Hepatocyte (in vitro differentiated cells): ENCODE measurements at regions not wholly inside any gene's neighbourhood (a gene's known extent, or its start where the extent isn't known, plus 50 kb on each side); places are given as distances from the start of the nearest gene placed in this dataset.

ENCODE experiments used
- DNase-seq: peaks from one replicate; pipeline ENCODE4 v3.0.0-alpha.2; 2016; ENCODE audit warnings: low spot score
- H2AFZ ChIP-seq: fragments of 200-600 bp; sonication (generic); 2 replicates; pipeline ENCODE4 v1.6.0; 2016; ENCODE audit warnings: antibody characterized with exemption, mild to moderate bottlenecking
- H3K27ac ChIP-seq: fragments of 200-600 bp; sonication (generic); 2 replicates; pipeline ENCODE4 v1.5.1; 2016; ENCODE audit warnings: mild to moderate bottlenecking
- H3K27me3 ChIP-seq: fragments of 200-600 bp; sonication (generic); 2 replicates; pipeline ENCODE4 v1.6.1; 2016
- H3K36me3 ChIP-seq: fragments of 200-600 bp; sonication (generic); replicated peaks from 2 replicates; pipeline ENCODE4 v1.5.1; 2016; ENCODE audit warnings: low read depth; ENCODE audit not compliant: insufficient read depth
- H3K4me1 ChIP-seq: fragments of 200-600 bp; sonication (generic); 2 replicates; pipeline ENCODE4 v1.5.1; 2016; ENCODE audit warnings: mild to moderate bottlenecking, moderate library complexity; ENCODE audit not compliant: insufficient read depth
- H3K4me2 ChIP-seq: fragments of 200-600 bp; sonication (generic); 2 replicates; pipeline ENCODE4 v1.6.0; 2016
- H3K4me3 ChIP-seq: fragments of 200-600 bp; sonication (generic); 2 replicates; pipeline ENCODE4 v1.5.1; 2016; ENCODE audit warnings: mild to moderate bottlenecking
- H3K79me2 ChIP-seq: fragments of 200-600 bp; sonication (generic); 2 replicates; pipeline ENCODE4 v1.6.0; 2017; ENCODE audit warnings: mild to moderate bottlenecking
- H3K9me2 ChIP-seq: fragments of 200-600 bp; sonication (generic); replicated peaks from 2 replicates; pipeline ENCODE4 v1.6.0; 2017; ENCODE audit warnings: mild to moderate bottlenecking; ENCODE audit not compliant: insufficient read depth
- H3K9me3 ChIP-seq: fragments of 200-600 bp; sonication (generic); 2 replicates; pipeline ENCODE4 v1.5.1; 2016; ENCODE audit warnings: low read depth, mild to moderate bottlenecking
- H4K20me1 ChIP-seq: fragments of 200-600 bp; sonication (generic); 2 replicates; pipeline ENCODE4 v1.6.0; 2016; ENCODE audit warnings: mild to moderate bottlenecking; ENCODE audit not compliant: insufficient read depth, poor library complexity, severe bottlenecking
- EZH2 ChIP-seq: fragments of 200-600 bp; sonication (generic); IDR thresholded peaks from 2 replicates; pipeline ENCODE4 v1.6.1; 2016; ENCODE audit warnings: antibody characterized with exemption, mild to moderate bottlenecking, borderline replicate concordance
- EZH2phosphoT487 ChIP-seq: fragments of 200-600 bp; sonication (generic); IDR thresholded peaks from one replicate; pipeline ENCODE4 v1.6.1; 2018; ENCODE audit warnings: antibody characterized with exemption, mild to moderate bottlenecking, low read depth, moderate library complexity; ENCODE audit not compliant: unreplicated experiment, severe bottlenecking
- WGBS: methylation state at CpG from one replicate; pipeline ENCODE4 v1.1.6; 2016; ENCODE audit warnings: low lambda C conversion rate; ENCODE audit errors: missing lambda C conversion rate; 5-methylcytosine and 5-hydroxymethylcytosine counted together
- TF ChIP-seq, protein P1 (sequence below): fragments of 200-600 bp; sonication (generic); IDR thresholded peaks from 2 replicates; pipeline ENCODE4 v1.5.1; 2016; ENCODE audit warnings: antibody characterized with exemption, mild to moderate bottlenecking; ENCODE audit not compliant: poor library complexity

- peaks cover 11% of the 10 kb centered on the region for H3K27me3 ChIP-seq
- H3K9me3 ChIP-seq: no peaks in the 10 kb centered on the region
- H3K27ac ChIP-seq: no peak overlapping the region
- H3K9me2 ChIP-seq: no peaks in the 10 kb centered on the region
- DNase-seq: no peak
- H3K36me3 ChIP-seq: no peaks in the 10 kb centered on the region
- H3K4me2 ChIP-seq: no peak overlapping the region
- peaks cover 5% of the 10 kb centered on the region for H3K4me1 ChIP-seq
- no peak overlapping the region for H2AFZ ChIP-seq
- no peaks in the 10 kb centered on the region for H4K20me1 ChIP-seq
- 100% methylated on average over 1 of the region's 1 CpG for WGBS
- H3K79me2 ChIP-seq: no peaks in the 10 kb centered on the region
- TF ChIP-seq EZH2phosphoT487: no peak
- TF ChIP-seq, protein P1, sequence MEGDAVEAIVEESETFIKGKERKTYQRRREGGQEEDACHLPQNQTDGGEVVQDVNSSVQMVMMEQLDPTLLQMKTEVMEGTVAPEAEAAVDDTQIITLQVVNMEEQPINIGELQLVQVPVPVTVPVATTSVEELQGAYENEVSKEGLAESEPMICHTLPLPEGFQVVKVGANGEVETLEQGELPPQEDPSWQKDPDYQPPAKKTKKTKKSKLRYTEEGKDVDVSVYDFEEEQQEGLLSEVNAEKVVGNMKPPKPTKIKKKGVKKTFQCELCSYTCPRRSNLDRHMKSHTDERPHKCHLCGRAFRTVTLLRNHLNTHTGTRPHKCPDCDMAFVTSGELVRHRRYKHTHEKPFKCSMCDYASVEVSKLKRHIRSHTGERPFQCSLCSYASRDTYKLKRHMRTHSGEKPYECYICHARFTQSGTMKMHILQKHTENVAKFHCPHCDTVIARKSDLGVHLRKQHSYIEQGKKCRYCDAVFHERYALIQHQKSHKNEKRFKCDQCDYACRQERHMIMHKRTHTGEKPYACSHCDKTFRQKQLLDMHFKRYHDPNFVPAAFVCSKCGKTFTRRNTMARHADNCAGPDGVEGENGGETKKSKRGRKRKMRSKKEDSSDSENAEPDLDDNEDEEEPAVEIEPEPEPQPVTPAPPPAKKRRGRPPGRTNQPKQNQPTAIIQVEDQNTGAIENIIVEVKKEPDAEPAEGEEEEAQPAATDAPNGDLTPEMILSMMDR: no peak
- no peak for TF ChIP-seq EZH2
- H3K4me3 ChIP-seq: no peak overlapping the region
These were observed 95.3 kb downstream of the TEX29 start for GRCh38 chr13:111415765-111416164.

DNA sequence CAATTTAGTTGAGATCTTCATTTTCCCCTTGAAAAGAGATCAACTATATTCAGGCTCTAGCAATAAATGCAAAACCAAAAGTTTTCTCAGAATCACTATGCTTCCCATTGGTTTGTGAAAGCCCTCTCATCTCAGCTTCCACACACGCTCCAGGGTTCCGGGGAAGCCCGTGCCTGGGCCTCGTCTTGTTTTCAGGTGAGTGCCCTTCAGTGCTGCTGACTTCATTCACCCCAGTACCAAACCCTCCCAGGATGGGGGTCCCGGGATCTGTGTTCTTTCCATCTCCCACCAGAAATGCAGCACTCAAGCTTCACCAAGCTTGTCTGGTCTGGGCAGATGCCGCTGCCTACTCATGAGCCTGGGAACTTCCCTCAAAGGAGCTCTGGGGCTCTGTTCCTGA lies 97.7 kb downstream of the TEX29 start:
- 91% methylated on average over 6 of the region's 6 CpGs for WGBS
- Histone ChIP-seq H3K36me3 (no peaks in the 10 kb centered on the region), H4K20me1 (no peaks in the 10 kb centered on the region), H3K27me3 (peaks cover 3% of the 10 kb centered on the region), H3K4me1 (no peaks in the 10 kb centered on the region), H3K9me3 (no peaks in the 10 kb centered on the region), H3K4me2 (no peak overlapping the region), H3K27ac (no peak overlapping the region), H3K4me3 (no peak overlapping the region), H3K9me2 (no peaks in the 10 kb centered on the region), H3K79me2 (no peaks in the 10 kb centered on the region), H2AFZ (no peak overlapping the region)
- DNase-seq: no peak
- no peak for TF ChIP-seq EZH2
- TF ChIP-seq EZH2phosphoT487: no peak
- TF ChIP-seq, protein P1: no peak

- no peak overlapping the region for H3K4me3 ChIP-seq
- no peak overlapping the region for H3K4me2 ChIP-seq
- no peaks in the 10 kb centered on the region for H3K9me2 ChIP-seq
- H4K20me1 ChIP-seq: no peaks in the 10 kb centered on the region
- H3K4me1 ChIP-seq: no peaks in the 10 kb centered on the region
- 90% methylated on average over 20 of the region's 20 CpGs for WGBS
- no peaks in the 10 kb centered on the region for H3K9me3 ChIP-seq
- no peak for DNase-seq
- no peaks in the 10 kb centered on the region for H3K79me2 ChIP-seq
- no peaks in the 10 kb centered on the region for H3K27me3 ChIP-seq
- no peak overlapping the region for H3K27ac ChIP-seq
- TF ChIP-seq, protein P1: no peak
- no peak for TF ChIP-seq EZH2phosphoT487
- TF ChIP-seq EZH2: no peak
- no peaks in the 10 kb centered on the region for H3K36me3 ChIP-seq
- H2AFZ ChIP-seq: no peak overlapping the region
These were observed 99.9 kb downstream of the TEX29 start for GRCh38 chr13:111420113-111420876.
